ENCODE measurements at regions not wholly inside any gene's neighbourhood (a gene's known extent, or its start where the extent isn't known, plus 50 kb on each side); places are given as distances from the start of the nearest gene placed in this dataset.

GRCh38 chr2:139495851-139496250 is 715.7 kb upstream of the NXPH2 start:
- H3K79me2 ChIP-seq (ENCODE audit: insufficient read depth, low read depth) = no peaks in the 10 kb centered on the region
- no peak overlapping the region for H3K4me3 ChIP-seq (IDR thresholded peaks at IDR 0.05; ENCODE audit: insufficient read depth, low read depth, low read length)
- TF ChIP-seq, protein P1, sequence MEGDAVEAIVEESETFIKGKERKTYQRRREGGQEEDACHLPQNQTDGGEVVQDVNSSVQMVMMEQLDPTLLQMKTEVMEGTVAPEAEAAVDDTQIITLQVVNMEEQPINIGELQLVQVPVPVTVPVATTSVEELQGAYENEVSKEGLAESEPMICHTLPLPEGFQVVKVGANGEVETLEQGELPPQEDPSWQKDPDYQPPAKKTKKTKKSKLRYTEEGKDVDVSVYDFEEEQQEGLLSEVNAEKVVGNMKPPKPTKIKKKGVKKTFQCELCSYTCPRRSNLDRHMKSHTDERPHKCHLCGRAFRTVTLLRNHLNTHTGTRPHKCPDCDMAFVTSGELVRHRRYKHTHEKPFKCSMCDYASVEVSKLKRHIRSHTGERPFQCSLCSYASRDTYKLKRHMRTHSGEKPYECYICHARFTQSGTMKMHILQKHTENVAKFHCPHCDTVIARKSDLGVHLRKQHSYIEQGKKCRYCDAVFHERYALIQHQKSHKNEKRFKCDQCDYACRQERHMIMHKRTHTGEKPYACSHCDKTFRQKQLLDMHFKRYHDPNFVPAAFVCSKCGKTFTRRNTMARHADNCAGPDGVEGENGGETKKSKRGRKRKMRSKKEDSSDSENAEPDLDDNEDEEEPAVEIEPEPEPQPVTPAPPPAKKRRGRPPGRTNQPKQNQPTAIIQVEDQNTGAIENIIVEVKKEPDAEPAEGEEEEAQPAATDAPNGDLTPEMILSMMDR (conservative IDR thresholded peaks at IDR 0.05; ENCODE audit: low read depth, low read length) = no peak
- no peak overlapping the region for H3K9ac ChIP-seq
- no peaks in the 10 kb centered on the region for H3K4me1 ChIP-seq (ENCODE audit: low read depth, poor library complexity, severe bottlenecking)
- no peaks in the 10 kb centered on the region for H3K27me3 ChIP-seq (ENCODE audit: insufficient read depth, low read depth)
- no peak overlapping the region for H2AFZ ChIP-seq (ENCODE audit: low read depth)
- no peak overlapping the region for H3K4me2 ChIP-seq
- no peaks in the 10 kb centered on the region for H4K20me1 ChIP-seq (ENCODE audit: insufficient read depth)
- no peak overlapping the region for H3K27ac ChIP-seq
- no peaks in the 10 kb centered on the region for H3K36me3 ChIP-seq (ENCODE audit: insufficient read depth)

- Histone ChIP-seq H3K4me2 (no peak overlapping the region), H2AFZ (ENCODE audit: low read depth) (no peak overlapping the region), H3K79me2 (ENCODE audit: insufficient read depth, low read depth) (no peaks in the 10 kb centered on the region), H4K20me1 (ENCODE audit: insufficient read depth) (no peaks in the 10 kb centered on the region), H3K4me3 (IDR thresholded peaks at IDR 0.05; ENCODE audit: insufficient read depth, low read depth, low read length) (no peak overlapping the region), H3K27me3 (ENCODE audit: insufficient read depth, low read depth) (no peaks in the 10 kb centered on the region), H3K36me3 (ENCODE audit: insufficient read depth) (no peaks in the 10 kb centered on the region), H3K9ac (no peak overlapping the region), H3K27ac (no peak overlapping the region), H3K4me1 (ENCODE audit: low read depth, poor library complexity, severe bottlenecking) (no peaks in the 10 kb centered on the region)
- TF ChIP-seq, protein P1 (conservative IDR thresholded peaks at IDR 0.05; ENCODE audit: low read depth, low read length) = no peak
Observed at GRCh38 chr2:139492131-139492680, 712.0 kb upstream of the NXPH2 start.

- Histone ChIP-seq H3K4me3 (IDR thresholded peaks at IDR 0.05; ENCODE audit: insufficient read depth, low read depth, low read length) (no peak overlapping the region), H3K4me2 (no peak overlapping the region), H3K4me1 (ENCODE audit: low read depth, poor library complexity, severe bottlenecking) (no peaks in the 10 kb centered on the region), H3K9ac (no peak overlapping the region), H3K27me3 (ENCODE audit: insufficient read depth, low read depth) (no peaks in the 10 kb centered on the region), H3K27ac (no peak overlapping the region), H3K79me2 (ENCODE audit: insufficient read depth, low read depth) (no peaks in the 10 kb centered on the region), H4K20me1 (ENCODE audit: insufficient read depth) (no peaks in the 10 kb centered on the region), H2AFZ (ENCODE audit: low read depth) (no peak overlapping the region), H3K36me3 (ENCODE audit: insufficient read depth) (no peaks in the 10 kb centered on the region)
- TF ChIP-seq, protein P1 (conservative IDR thresholded peaks at IDR 0.05; ENCODE audit: low read depth, low read length) = no peak
Observed at GRCh38 chr2:139480161-139480650, 700.0 kb upstream of the NXPH2 start.

DNA sequence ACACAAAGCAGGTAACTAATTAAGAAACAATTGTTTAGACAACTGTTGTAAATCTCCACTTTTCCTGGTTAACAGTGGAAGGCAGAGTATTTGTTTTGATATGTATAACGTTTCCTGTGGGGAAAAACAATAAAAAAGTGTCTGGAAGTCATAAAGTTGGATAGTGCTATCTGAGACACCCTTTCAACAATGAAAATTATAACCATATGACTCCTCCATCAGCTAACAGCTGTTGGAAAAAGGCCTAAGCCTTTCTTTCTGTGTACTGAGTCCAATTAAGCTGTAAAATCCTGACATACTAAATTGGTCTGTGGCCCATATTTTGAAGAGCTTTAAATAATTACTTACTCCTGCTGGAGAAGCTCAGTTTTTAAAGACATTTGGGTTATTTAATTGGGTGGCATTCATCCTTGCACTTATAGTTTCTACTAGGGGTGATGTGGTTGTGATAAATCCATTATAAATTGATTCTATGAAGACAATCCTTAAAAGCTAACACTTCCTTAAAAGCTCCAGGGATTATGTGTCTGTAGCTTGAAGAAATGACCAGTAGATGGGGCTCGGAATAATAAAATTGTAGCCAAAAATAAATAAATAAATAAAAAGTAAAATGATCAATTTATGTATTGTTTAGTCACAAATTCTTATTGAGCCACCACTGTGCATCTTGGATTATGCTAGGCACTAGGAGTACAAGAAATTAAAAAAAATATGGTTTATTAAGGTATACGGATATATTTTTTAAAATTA is 698.1 kb upstream of the NXPH2 start:
- no peak overlapping the region for H3K4me3 ChIP-seq (IDR thresholded peaks at IDR 0.05; ENCODE audit: insufficient read depth, low read depth, low read length)
- H3K4me2 ChIP-seq = no peak overlapping the region
- H3K79me2 ChIP-seq (ENCODE audit: insufficient read depth, low read depth) = no peaks in the 10 kb centered on the region
- TF ChIP-seq, protein P1 (conservative IDR thresholded peaks at IDR 0.05; ENCODE audit: low read depth, low read length) = no peak
- no peaks in the 10 kb centered on the region for H3K27me3 ChIP-seq (ENCODE audit: insufficient read depth, low read depth)
- H2AFZ ChIP-seq (ENCODE audit: low read depth) = no peak overlapping the region
- H4K20me1 ChIP-seq (ENCODE audit: insufficient read depth) = no peaks in the 10 kb centered on the region
- no peaks in the 10 kb centered on the region for H3K36me3 ChIP-seq (ENCODE audit: insufficient read depth)
- H3K27ac ChIP-seq = no peak overlapping the region
- H3K4me1 ChIP-seq (ENCODE audit: low read depth, poor library complexity, severe bottlenecking) = no peaks in the 10 kb centered on the region
- no peak overlapping the region for H3K9ac ChIP-seq
